Stimulated activated CD4-positive, alpha-beta T cell treated with anti-CD3 and anti-CD28 coated beads, Interleukin-15, amount 100 ng/mL, for 24 hours (primary cell): ENCODE measurements at regions not wholly inside any gene's neighbourhood (a gene's known extent, or its start where the extent isn't known, plus 50 kb on each side); places are given as distances from the start of the nearest gene placed in this dataset.
A peak's percentile ranks its signal among the peaks of the same experiment; 100 is the strongest.

Experiments
- DNase-seq: peaks from one replicate; pipeline ENCODE4 v3.0.0-alpha.2; 2020

GRCh38 chr1:24983006-24983680 lies 53.1 kb upstream of the RUNX3 start:
- DNase-seq, result no peak

GRCh38 chr1:24981631-24982005 lies 51.5 kb upstream of the RUNX3 start:
- peak; percentile 64 for DNase-seq

- DNase-seq, result no peak
Observed at GRCh38 chr1:24980836-24981630, 51.0 kb upstream of the RUNX3 start.
